H7 (cell line): ENCODE measurements at regions not wholly inside any gene's neighbourhood (a gene's known extent, or its start where the extent isn't known, plus 50 kb on each side); places are given as distances from the start of the nearest gene placed in this dataset.
"Not testable (repeated sequence)": the region's sequence is repeated elsewhere in the genome, so short reads cannot be mapped to it uniquely, and the experiment has no call there.

Experiments
- DNase-seq: peaks from one replicate; pipeline ENCODE4 v3.0.0; 2012
- H3K27me3 ChIP-seq: 2 replicates; pipeline ENCODE4 v1.6.0; 2011; ENCODE audit warnings: mild to moderate bottlenecking, low read length; ENCODE audit not compliant: control insufficient read depth, insufficient read depth
- H3K36me3 ChIP-seq: replicated peaks from 2 replicates; pipeline ENCODE4 v1.5.1; 2011; ENCODE audit warnings: low read length; ENCODE audit not compliant: control insufficient read depth, insufficient read depth
- H3K4me3 ChIP-seq: 2 replicates; pipeline ENCODE4 v1.5.1; 2011; ENCODE audit warnings: low read depth, mild to moderate bottlenecking, control low read depth, low read length, moderate library complexity; ENCODE audit not compliant: insufficient read depth

GRCh38 chr5:106673941-106674340, 996.8 kb downstream of the EFNA5 start:
- Histone ChIP-seq H3K27me3 (no peaks in the 10 kb centered on the region), H3K4me3 (no peak overlapping the region), H3K36me3 (no peaks in the 10 kb centered on the region)
- no peak for DNase-seq

- no peak for DNase-seq
- Histone ChIP-seq H3K27me3 (no peaks in the 10 kb centered on the region), H3K4me3 (no peak overlapping the region), H3K36me3 (no peaks in the 10 kb centered on the region)
Measured at GRCh38 chr5:106661866-106662265, 1008.9 kb downstream of the EFNA5 start.

- H3K36me3 ChIP-seq, result no peaks in the 10 kb centered on the region
- H3K4me3 ChIP-seq, result no peak overlapping the region
- H3K27me3 ChIP-seq, result no peaks in the 10 kb centered on the region
- DNase-seq, result no peak
Measured at GRCh38 chr5:106660681-106661080, 1010.1 kb downstream of the EFNA5 start.

GRCh38 chr5:106658150-106658549, 1012.6 kb downstream of the EFNA5 start:
- Histone ChIP-seq H3K36me3 (no peaks in the 10 kb centered on the region), H3K27me3 (no peaks in the 10 kb centered on the region), H3K4me3 (no peak overlapping the region)
- DNase-seq, result no peak

GRCh38 chr5:106656821-106657220, 1013.9 kb downstream of the EFNA5 start:
- no peaks in the 10 kb centered on the region for H3K36me3 ChIP-seq
- H3K27me3 ChIP-seq, result no peaks in the 10 kb centered on the region
- no peak for DNase-seq
- H3K4me3 ChIP-seq, result no peak overlapping the region

- DNase-seq, result no peak
- H3K36me3 ChIP-seq, result no peaks in the 10 kb centered on the region
- no peaks in the 10 kb centered on the region for H3K27me3 ChIP-seq
- H3K4me3 ChIP-seq, result no peak overlapping the region
Measured at GRCh38 chr5:106649031-106649430, 1021.7 kb downstream of the EFNA5 start.

- Histone ChIP-seq H3K36me3 (no peaks in the 10 kb centered on the region), H3K27me3 (no peaks in the 10 kb centered on the region), H3K4me3 (no peak overlapping the region)
- no peak for DNase-seq
Measured at GRCh38 chr5:106648401-106648800, 1022.3 kb downstream of the EFNA5 start.

GRCh38 chr5:106646106-106646505, 1024.6 kb downstream of the EFNA5 start:
- H3K4me3 ChIP-seq, result no peak overlapping the region
- no peaks in the 10 kb centered on the region for H3K36me3 ChIP-seq
- no peaks in the 10 kb centered on the region for H3K27me3 ChIP-seq
- DNase-seq, result no peak

GRCh38 chr5:106640511-106640910, 1030.2 kb downstream of the EFNA5 start:
- Histone ChIP-seq H3K27me3 (no peaks in the 10 kb centered on the region), H3K36me3 (no peaks in the 10 kb centered on the region), H3K4me3 (no peak overlapping the region)
- DNase-seq, result no peak

GRCh38 chr5:106639488-106639887, 1031.2 kb downstream of the EFNA5 start:
- DNase-seq, result no peak
- no peak overlapping the region for H3K4me3 ChIP-seq
- H3K27me3 ChIP-seq, result no peaks in the 10 kb centered on the region
- no peaks in the 10 kb centered on the region for H3K36me3 ChIP-seq

GRCh38 chr5:106637275-106637674, 1033.5 kb downstream of the EFNA5 start:
- no peak for DNase-seq
- H3K4me3 ChIP-seq, result no peak overlapping the region
- H3K36me3 ChIP-seq, result no peaks in the 10 kb centered on the region
- no peaks in the 10 kb centered on the region for H3K27me3 ChIP-seq

- DNase-seq, result no peak
- Histone ChIP-seq H3K27me3 (no peaks in the 10 kb centered on the region), H3K4me3 (no peak overlapping the region), H3K36me3 (no peaks in the 10 kb centered on the region)
Measured at GRCh38 chr5:106634375-106634774, 1036.4 kb downstream of the EFNA5 start.

- H3K27me3 ChIP-seq, result no peaks in the 10 kb centered on the region
- H3K36me3 ChIP-seq, result no peaks in the 10 kb centered on the region
- DNase-seq, result no peak
- no peak overlapping the region for H3K4me3 ChIP-seq
Measured at GRCh38 chr5:106633825-106634224, 1036.9 kb downstream of the EFNA5 start.

- DNase-seq, H3K36me3 ChIP-seq, H3K27me3 ChIP-seq, H3K4me3 ChIP-seq: not testable (repeated sequence)
Measured at GRCh38 chr5:106628456-106628855, 1042.3 kb downstream of the EFNA5 start.

GRCh38 chr5:106610041-106610440, 1060.7 kb downstream of the EFNA5 start:
- DNase-seq, result no peak

GRCh38 chr5:106601620-106602019, 1069.1 kb downstream of the EFNA5 start:
- no peaks in the 10 kb centered on the region for H3K27me3 ChIP-seq
- DNase-seq, result no peak
- H3K36me3 ChIP-seq, result no peaks in the 10 kb centered on the region
- no peak overlapping the region for H3K4me3 ChIP-seq

More at GRCh38 chr5:106610041-106610440, 1060.7 kb downstream of the EFNA5 start:
- Histone ChIP-seq H3K36me3 (no peaks in the 10 kb centered on the region), H3K27me3 (no peaks in the 10 kb centered on the region), H3K4me3 (no peak overlapping the region)
